DOHH2 (cell line): ENCODE measurements at regions not wholly inside any gene's neighbourhood (a gene's known extent, or its start where the extent isn't known, plus 50 kb on each side); places are given as distances from the start of the nearest gene placed in this dataset.

Experiments used
- CTCF ChIP-seq: fragments of 200-600 bp; sonication (generic); IDR thresholded peaks from one replicate; pipeline ENCODE4 v1.5.1; 2014; ENCODE audit warnings: antibody characterized with exemption, mild to moderate bottlenecking, low read depth, low read length; ENCODE audit not compliant: poor library complexity, severe bottlenecking
- EZH2phosphoT487 ChIP-seq: fragments of 200-600 bp; sonication (generic); IDR thresholded peaks from 2 replicates; pipeline ENCODE4 v1.6.1; 2017; ENCODE audit warnings: borderline replicate concordance, mild to moderate bottlenecking, antibody characterized with exemption, low read length, moderate library complexity, mixed read lengths

DNA sequence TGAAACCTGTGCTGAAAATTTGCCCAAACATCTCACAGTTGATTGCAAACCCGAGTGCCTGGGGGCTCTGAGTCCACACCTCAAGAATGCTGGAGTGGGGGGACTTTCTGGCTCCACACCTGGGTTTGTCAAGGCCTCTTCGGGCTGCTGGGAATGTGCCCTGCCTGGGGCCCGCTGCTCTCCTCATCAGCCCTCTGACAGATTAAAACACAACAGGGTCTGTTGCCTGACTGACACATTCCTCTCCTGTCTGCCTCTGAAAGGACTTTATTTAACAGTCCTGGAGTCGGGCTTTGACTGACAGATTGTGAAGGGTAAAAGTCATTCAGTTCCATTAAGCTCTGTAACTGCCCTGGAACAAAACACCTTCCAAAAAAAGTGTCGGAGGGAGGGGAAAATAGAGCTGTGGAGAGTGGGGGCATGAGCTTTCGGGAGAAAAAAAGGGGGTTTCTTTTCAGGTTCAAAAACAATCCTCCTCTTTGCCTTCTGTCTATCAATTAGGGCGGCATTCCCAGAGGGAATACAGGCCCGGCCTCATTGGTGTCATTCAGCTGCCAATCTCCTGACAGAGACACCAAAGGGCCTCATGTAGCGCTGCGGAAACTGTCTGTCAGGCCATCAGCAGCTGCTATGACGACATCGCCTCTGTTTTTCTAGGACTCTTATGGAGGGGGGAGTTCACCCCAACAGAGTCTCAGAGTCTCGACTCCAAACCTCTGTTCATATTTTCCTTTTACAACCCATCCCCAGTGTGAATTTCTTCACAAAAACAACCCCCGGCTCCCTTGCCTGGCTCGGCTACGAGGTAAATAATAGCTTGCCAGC, 398.8 kb upstream of the NFE2L3 start:
- TF ChIP-seq CTCF, result no peak
- no peak for TF ChIP-seq EZH2phosphoT487
